ENCODE measurements at regions not wholly inside any gene's neighbourhood (a gene's known extent, or its start where the extent isn't known, plus 50 kb on each side); places are given as distances from the start of the nearest gene placed in this dataset.

DNA sequence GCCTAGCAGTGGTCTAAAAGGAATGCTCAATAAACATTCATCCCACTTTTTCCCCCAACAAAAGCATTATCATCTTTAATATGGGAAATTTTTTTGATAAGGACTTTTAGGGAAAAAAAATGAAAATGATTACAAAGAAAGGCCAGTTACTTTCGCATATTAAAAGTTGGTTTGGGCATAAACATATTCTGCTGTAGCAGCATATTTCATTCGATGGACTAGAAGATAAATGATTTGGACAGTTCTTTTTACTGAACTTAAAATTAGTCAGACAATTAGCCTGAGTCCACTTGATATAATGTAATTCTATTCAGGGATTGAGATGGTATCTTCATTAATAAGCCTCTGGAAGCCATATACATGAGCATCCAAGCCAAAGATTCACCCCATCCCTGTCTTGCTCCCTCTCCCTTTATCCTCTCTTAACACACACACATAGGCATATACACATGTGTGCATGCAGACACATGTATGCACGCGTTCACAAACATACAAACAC, 299.1 kb downstream of the NUAK1 start:
- TF ChIP-seq, protein P1, sequence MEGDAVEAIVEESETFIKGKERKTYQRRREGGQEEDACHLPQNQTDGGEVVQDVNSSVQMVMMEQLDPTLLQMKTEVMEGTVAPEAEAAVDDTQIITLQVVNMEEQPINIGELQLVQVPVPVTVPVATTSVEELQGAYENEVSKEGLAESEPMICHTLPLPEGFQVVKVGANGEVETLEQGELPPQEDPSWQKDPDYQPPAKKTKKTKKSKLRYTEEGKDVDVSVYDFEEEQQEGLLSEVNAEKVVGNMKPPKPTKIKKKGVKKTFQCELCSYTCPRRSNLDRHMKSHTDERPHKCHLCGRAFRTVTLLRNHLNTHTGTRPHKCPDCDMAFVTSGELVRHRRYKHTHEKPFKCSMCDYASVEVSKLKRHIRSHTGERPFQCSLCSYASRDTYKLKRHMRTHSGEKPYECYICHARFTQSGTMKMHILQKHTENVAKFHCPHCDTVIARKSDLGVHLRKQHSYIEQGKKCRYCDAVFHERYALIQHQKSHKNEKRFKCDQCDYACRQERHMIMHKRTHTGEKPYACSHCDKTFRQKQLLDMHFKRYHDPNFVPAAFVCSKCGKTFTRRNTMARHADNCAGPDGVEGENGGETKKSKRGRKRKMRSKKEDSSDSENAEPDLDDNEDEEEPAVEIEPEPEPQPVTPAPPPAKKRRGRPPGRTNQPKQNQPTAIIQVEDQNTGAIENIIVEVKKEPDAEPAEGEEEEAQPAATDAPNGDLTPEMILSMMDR (IDR thresholded peaks at IDR 0.05), result no peak
- TF ChIP-seq POLR2A (IDR thresholded peaks at IDR 0.05), result no peak

Measured in uterus (tissue), 2 donors.